ENCODE measurements at regions not wholly inside any gene's neighbourhood (a gene's known extent, or its start where the extent isn't known, plus 50 kb on each side); places are given as distances from the start of the nearest gene placed in this dataset.
"Not testable (repeated sequence)": the region's sequence is repeated elsewhere in the genome, so short reads cannot be mapped to it uniquely, and the experiment has no call there.

GRCh38 chr14:89701211-89702043, 253.1 kb downstream of the EFCAB11 start:
- intact Hi-C loops (cut with DNase I): no loop called here
- peak; percentile 97 for DNase-seq (ENCODE audit: low spot score)

- intact Hi-C loops (cut with DNase I): no loop called here
- DNase-seq (ENCODE audit: low spot score): no peak
Measured at GRCh38 chr14:89700801-89701200, 253.7 kb downstream of the EFCAB11 start.

- no peak for DNase-seq (ENCODE audit: low spot score)
- intact Hi-C loops (cut with DNase I): no loop called here
Measured at GRCh38 chr14:89699071-89699470, 255.5 kb downstream of the EFCAB11 start.

GRCh38 chr14:89697281-89698060, 257.1 kb downstream of the EFCAB11 start:
- intact Hi-C loops (cut with DNase I): no loop called here
- DNase-seq (ENCODE audit: low spot score): no peak

- intact Hi-C loops (cut with DNase I): no loop called here
- no peak for DNase-seq (ENCODE audit: low spot score)
Measured at GRCh38 chr14:89695846-89696245, 258.7 kb downstream of the EFCAB11 start.

- no peak for DNase-seq (ENCODE audit: low spot score)
- intact Hi-C loops (cut with DNase I): no loop called here
Measured at GRCh38 chr14:89690139-89690538, 264.4 kb downstream of the EFCAB11 start.

- DNase-seq (ENCODE audit: low spot score); intact Hi-C loops (cut with DNase I): not testable (repeated sequence)
Measured at GRCh38 chr14:89689711-89690110, 264.8 kb downstream of the EFCAB11 start.

- intact Hi-C loops (cut with DNase I): no loop called here
- DNase-seq (ENCODE audit: low spot score): no peak
Measured at GRCh38 chr14:89688507-89689211, 265.9 kb downstream of the EFCAB11 start.

- DNase-seq (ENCODE audit: low spot score); intact Hi-C loops (cut with DNase I): not testable (repeated sequence)
Measured at GRCh38 chr14:89687129-89687528, 267.4 kb downstream of the EFCAB11 start.

GRCh38 chr14:89684139-89684538, 267.1 kb upstream of the FOXN3 start:
- DNase-seq (ENCODE audit: low spot score): no peak
- intact Hi-C loops (cut with DNase I): no loop called here

GRCh38 chr14:89681086-89682018, 264.3 kb upstream of the FOXN3 start:
- DNase-seq (ENCODE audit: low spot score): no peak
- intact Hi-C loops (cut with DNase I): no loop called here

- no peak for DNase-seq (ENCODE audit: low spot score)
- intact Hi-C loops (cut with DNase I): no loop called here
Measured at GRCh38 chr14:89680156-89680555, 263.1 kb upstream of the FOXN3 start.

- intact Hi-C loops (cut with DNase I): no loop called here
- no peak for DNase-seq (ENCODE audit: low spot score)
Measured at GRCh38 chr14:89678768-89679167, 261.7 kb upstream of the FOXN3 start.

GRCh38 chr14:89675590-89675989, 258.6 kb upstream of the FOXN3 start:
- no peak for DNase-seq (ENCODE audit: low spot score)
- intact Hi-C loops (cut with DNase I): no loop called here

- intact Hi-C loops (cut with DNase I): no loop called here
- no peak for DNase-seq (ENCODE audit: low spot score)
Measured at GRCh38 chr14:89674936-89675335, 257.9 kb upstream of the FOXN3 start.

GRCh38 chr14:89674240-89674639, 257.2 kb upstream of the FOXN3 start:
- intact Hi-C loops (cut with DNase I): no loop called here

GRCh38 chr14:89673512-89674225, 256.6 kb upstream of the FOXN3 start:
- intact Hi-C loops (cut with DNase I): no loop called here

More at GRCh38 chr14:89674240-89674639, 257.2 kb upstream of the FOXN3 start:
- no peak for DNase-seq (ENCODE audit: low spot score)

More at GRCh38 chr14:89673512-89674225, 256.6 kb upstream of the FOXN3 start:
- DNase-seq (ENCODE audit: low spot score): no peak

Data from posterior vena cava (tissue), 2 donors.